Vagina (tissue), 2 donors: ENCODE measurements at regions not wholly inside any gene's neighbourhood (a gene's known extent, or its start where the extent isn't known, plus 50 kb on each side); places are given as distances from the start of the nearest gene placed in this dataset.

Experiments used
- DNase-seq, 2 donors: peaks; one replicate each; pipeline ENCODE4 v3.0.0-alpha.2; 2017; ENCODE audit errors: extremely low spot score in 2 of 2
- H3K27ac ChIP-seq: fragments of 200-600 bp; sonication (generic); one replicate; pipeline ENCODE4 v1.5.1; 2019
- H3K27me3 ChIP-seq: fragments of 200-600 bp; sonication (generic); one replicate; pipeline ENCODE4 v1.5.1; 2019
- H3K36me3 ChIP-seq, 2 donors: fragments of 200-600 bp; sonication (generic); one replicate each; pipeline ENCODE4 v1.5.1; 2017 to 2019
- H3K4me1 ChIP-seq: fragments of 200-600 bp; sonication (generic); one replicate; pipeline ENCODE4 v1.5.1; 2019
- H3K4me3 ChIP-seq, 2 donors: fragments of 200-600 bp; sonication (generic); 1 replicate in 1 of 2; 2 replicates in 1 of 2; pipeline ENCODE4 v1.5.1; 2016 to 2019
- H3K9me3 ChIP-seq: fragments of 200-600 bp; sonication (generic); one replicate; pipeline ENCODE4 v1.5.1; 2019
- CTCF ChIP-seq, 3 experiments: fragments of 450-650 bp in 2 of 3; fragments of 200-600 bp in 1 of 3; sonication (generic) in 1 of 3; IDR thresholded peaks; one replicate each; pipeline ENCODE4 v1.5.1; 2017 to 2019; ENCODE audit warnings: antibody characterized with exemption in 3 of 3, mild to moderate bottlenecking in 2 of 3, moderate library complexity in 2 of 3
- POLR2A ChIP-seq, 2 donors: fragments of 450-650 bp; IDR thresholded peaks; one replicate each; pipeline ENCODE4 v1.6.1; 2017; ENCODE audit warnings: antibody characterized with exemption in 2 of 2, mild to moderate bottlenecking in 2 of 2, moderate library complexity in 2 of 2
- POLR2AphosphoS5 ChIP-seq, 2 donors: sonication (generic); formaldehyde crosslinking; IDR thresholded peaks; one replicate each; pipeline ENCODE4 v1.9.0; 2017; ENCODE audit warnings: antibody characterized with exemption in 2 of 2, mild to moderate bottlenecking in 2 of 2, low read depth in 1 of 2; ENCODE audit not compliant: insufficient read depth in 1 of 2
- intact Hi-C: fragments of 100-400 bp; cut with DNase I; formaldehyde crosslinking; loops from one replicate; pipeline ENCODE4 v1.15.1; 2023

- intact Hi-C loops, result no loop called here
- Histone ChIP-seq H3K27me3 (no peaks in the 10 kb centered on the region), H3K4me3 (no peak overlapping the region), H3K4me1 (no peaks in the 10 kb centered on the region), H3K9me3 (no peaks in the 10 kb centered on the region), H3K36me3 (no peaks in the 10 kb centered on the region), H3K27ac (no peak overlapping the region)
- no peak for DNase-seq
- TF ChIP-seq CTCF (IDR thresholded peaks at IDR 0.05) (no peak), POLR2A (IDR thresholded peaks at IDR 0.05) (no peak), POLR2AphosphoS5 (IDR thresholded peaks at IDR 0.05; ENCODE audit: insufficient read depth in 1 of 2, low read depth in 1 of 2) (no peak)
Measured at GRCh38 chr4:166174717-166175490, 301.9 kb downstream of the TLL1 start.

GRCh38 chr4:166182145-166182544, 309.1 kb downstream of the TLL1 start:
- no peak overlapping the region for H3K27ac ChIP-seq

GRCh38 chr4:166195101-166195500, 322.1 kb downstream of the TLL1 start:
- Histone ChIP-seq H3K27ac (no peak overlapping the region), H3K4me3 (no peak overlapping the region), H3K9me3 (no peaks in the 10 kb centered on the region), H3K27me3 (no peaks in the 10 kb centered on the region), H3K36me3 (no peaks in the 10 kb centered on the region), H3K4me1 (no peaks in the 10 kb centered on the region)
- TF ChIP-seq CTCF (IDR thresholded peaks at IDR 0.05) (no peak), POLR2A (IDR thresholded peaks at IDR 0.05) (no peak), POLR2AphosphoS5 (IDR thresholded peaks at IDR 0.05; ENCODE audit: insufficient read depth in 1 of 2, low read depth in 1 of 2) (no peak)
- intact Hi-C loops, result no loop called here
- DNase-seq, result no peak

More at GRCh38 chr4:166182145-166182544, 309.1 kb downstream of the TLL1 start:
- no peaks in the 10 kb centered on the region for H3K36me3 ChIP-seq
- no peaks in the 10 kb centered on the region for H3K4me1 ChIP-seq
- TF ChIP-seq POLR2AphosphoS5 (IDR thresholded peaks at IDR 0.05; ENCODE audit: insufficient read depth in 1 of 2, low read depth in 1 of 2) (no peak), POLR2A (IDR thresholded peaks at IDR 0.05) (no peak), CTCF (IDR thresholded peaks at IDR 0.05) (no peak)
- intact Hi-C loops, result no loop called here
- DNase-seq, result no peak
- H3K4me3 ChIP-seq, result no peak overlapping the region
- no peaks in the 10 kb centered on the region for H3K27me3 ChIP-seq
- H3K9me3 ChIP-seq, result no peaks in the 10 kb centered on the region

GRCh38 chr4:166197166-166197565, 324.1 kb downstream of the TLL1 start:
- H3K4me1 ChIP-seq, result no peaks in the 10 kb centered on the region
- no peak overlapping the region for H3K27ac ChIP-seq
- H3K9me3 ChIP-seq, result no peaks in the 10 kb centered on the region
- no peak overlapping the region for H3K4me3 ChIP-seq
- no peaks in the 10 kb centered on the region for H3K36me3 ChIP-seq
- TF ChIP-seq POLR2AphosphoS5 (IDR thresholded peaks at IDR 0.05; ENCODE audit: insufficient read depth in 1 of 2, low read depth in 1 of 2) (no peak), CTCF (IDR thresholded peaks at IDR 0.05) (no peak), POLR2A (IDR thresholded peaks at IDR 0.05) (no peak)
- DNase-seq, result no peak
- intact Hi-C loops, result no loop called here
- H3K27me3 ChIP-seq, result no peaks in the 10 kb centered on the region

- TF ChIP-seq POLR2A (IDR thresholded peaks at IDR 0.05) (no peak), POLR2AphosphoS5 (IDR thresholded peaks at IDR 0.05; ENCODE audit: insufficient read depth in 1 of 2, low read depth in 1 of 2) (no peak), CTCF (IDR thresholded peaks at IDR 0.05) (no peak)
- H3K4me1 ChIP-seq, result no peaks in the 10 kb centered on the region
- H3K27ac ChIP-seq, result no peak overlapping the region
- H3K4me3 ChIP-seq, result no peak overlapping the region
- DNase-seq, result no peak
- no peaks in the 10 kb centered on the region for H3K9me3 ChIP-seq
- H3K36me3 ChIP-seq, result no peaks in the 10 kb centered on the region
- intact Hi-C loops, result no loop called here
- no peaks in the 10 kb centered on the region for H3K27me3 ChIP-seq
Measured at GRCh38 chr4:166198041-166198440, 325.0 kb downstream of the TLL1 start.
